Testis (tissue), 2 donors: ENCODE measurements at regions not wholly inside any gene's neighbourhood (a gene's known extent, or its start where the extent isn't known, plus 50 kb on each side); places are given as distances from the start of the nearest gene placed in this dataset.

Experiments
- DNase-seq: peaks from one replicate; pipeline ENCODE4 v3.0.0-alpha.2; 2019
- H3K27ac ChIP-seq, 2 donors: fragments of 200-600 bp; sonication (generic); one replicate each; pipeline ENCODE4 v1.5.1; 2019
- H3K27me3 ChIP-seq: fragments of 200-600 bp; sonication (generic); one replicate; pipeline ENCODE4 v1.5.1; 2019
- H3K36me3 ChIP-seq: fragments of 200-600 bp; sonication (generic); one replicate; pipeline ENCODE4 v1.5.1; 2017; ENCODE audit warnings: low read depth; ENCODE audit errors: missing control alignments
- H3K4me1 ChIP-seq: fragments of 200-600 bp; sonication (generic); one replicate; pipeline ENCODE4 v1.5.1; 2019
- H3K4me3 ChIP-seq, 2 donors: fragments of 200-600 bp; sonication (generic); one replicate each; pipeline ENCODE4 v1.5.1; 2017 to 2019
- H3K9me3 ChIP-seq: fragments of 200-600 bp; sonication (generic); one replicate; pipeline ENCODE4 v1.5.1; 2017
- CTCF ChIP-seq, 3 experiments: fragments of 450-650 bp in 2 of 3; fragments of 200-600 bp in 1 of 3; sonication (generic) in 1 of 3; IDR thresholded peaks; one replicate each; pipeline ENCODE4 v1.5.1; 2016 to 2019; ENCODE audit warnings: antibody characterized with exemption in 3 of 3, mild to moderate bottlenecking in 2 of 3, moderate library complexity in 1 of 3
- POLR2A ChIP-seq: fragments of 450-650 bp; IDR thresholded peaks from one replicate; pipeline ENCODE4 v1.6.1; 2017; ENCODE audit warnings: antibody characterized with exemption, mild to moderate bottlenecking, moderate library complexity
- WGBS, 2 donors: methylation state at CpG; one replicate each; pipeline ENCODE4 v1.1.5; 2018; 5-methylcytosine and 5-hydroxymethylcytosine counted together
- intact Hi-C: fragments of 100-400 bp; cut with DNase I; formaldehyde crosslinking; loops from one replicate; pipeline ENCODE4 v1.15.1; 2023; ENCODE audit warnings: low total_unique reads

- no peak for DNase-seq
- intact Hi-C loops: no loop called here
- 60 to 70% methylated on average over 7 of the region's 7 CpGs for WGBS, 2 donors
- Histone ChIP-seq H3K36me3 (no peaks in the 10 kb centered on the region), H3K4me3 (no peak overlapping the region), H3K27ac (no peak overlapping the region), H3K9me3 (no peaks in the 10 kb centered on the region), H3K27me3 (no peaks in the 10 kb centered on the region), H3K4me1 (no peaks in the 10 kb centered on the region)
- TF ChIP-seq CTCF (IDR thresholded peaks at IDR 0.05): no peak
- no peak for TF ChIP-seq POLR2A
Observed at GRCh38 chr1:232355162-232356006, 274.5 kb downstream of the SIPA1L2 start.

DNA sequence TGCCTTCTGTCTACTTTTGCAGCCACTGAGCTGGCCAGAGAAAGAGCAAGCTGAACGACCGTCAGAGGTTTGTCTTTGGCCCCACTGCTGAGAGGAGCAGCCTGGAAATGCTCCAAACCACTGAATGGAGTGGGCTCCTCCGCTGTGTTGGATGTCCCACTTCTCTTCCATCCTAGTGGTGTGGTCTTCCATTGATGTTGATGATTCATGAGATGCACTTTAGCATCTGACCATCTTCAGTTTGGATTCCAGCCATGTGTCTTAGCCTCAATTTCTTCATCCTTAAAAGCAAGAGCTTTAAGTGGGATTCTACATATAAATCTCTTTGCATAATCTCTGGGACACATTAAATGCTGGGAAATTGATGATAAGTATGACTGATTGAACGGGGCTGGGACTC is 276.9 kb downstream of the SIPA1L2 start:
- 77 to 94% methylated on average over 4 of the region's 4 CpGs for WGBS, 2 donors
- TF ChIP-seq CTCF (IDR thresholded peaks at IDR 0.05) (no peak), POLR2A (no peak)
- Histone ChIP-seq H3K4me3 (no peak overlapping the region), H3K27me3 (no peaks in the 10 kb centered on the region), H3K4me1 (no peaks in the 10 kb centered on the region), H3K36me3 (no peaks in the 10 kb centered on the region), H3K9me3 (no peaks in the 10 kb centered on the region), H3K27ac (no peak overlapping the region)
- DNase-seq: no peak
- intact Hi-C loops: no loop called here

- Histone ChIP-seq H3K36me3 (no peaks in the 10 kb centered on the region), H3K27me3 (no peaks in the 10 kb centered on the region), H3K4me1 (no peaks in the 10 kb centered on the region), H3K4me3 (no peak overlapping the region), H3K9me3 (no peaks in the 10 kb centered on the region), H3K27ac (no peak overlapping the region)
- DNase-seq: no peak
- WGBS, 2 donors: 97% methylated on average over 6 of the region's 6 CpGs
- TF ChIP-seq POLR2A: no peak
- TF ChIP-seq CTCF (IDR thresholded peaks at IDR 0.05): no peak
- intact Hi-C loops: no loop called here
Observed at GRCh38 chr1:232352366-232352765, 277.6 kb downstream of the SIPA1L2 start.

- 85 to 92% methylated on average over 2 of the region's 2 CpGs for WGBS, 2 donors
- no peak overlapping the region for H3K4me3 ChIP-seq
- no peaks in the 10 kb centered on the region for H3K4me1 ChIP-seq
- no peak for DNase-seq
- H3K9me3 ChIP-seq: no peaks in the 10 kb centered on the region
- H3K36me3 ChIP-seq: no peaks in the 10 kb centered on the region
- H3K27ac ChIP-seq: no peak overlapping the region
- no peak for TF ChIP-seq POLR2A
- H3K27me3 ChIP-seq: no peaks in the 10 kb centered on the region
- intact Hi-C loops: no loop called here
Observed at GRCh38 chr1:232351335-232351734, 278.6 kb downstream of the SIPA1L2 start.

- WGBS, 2 donors: 81% methylated on average over 1 of the region's 1 CpG; no CpG with 5 or more reads in 1 of the 2 donors
- no peak for DNase-seq
- intact Hi-C loops: no loop called here
- no peak overlapping the region for H3K27ac ChIP-seq
- no peaks in the 10 kb centered on the region for H3K9me3 ChIP-seq
- TF ChIP-seq CTCF (IDR thresholded peaks at IDR 0.05) (no peak), POLR2A (no peak)
- no peaks in the 10 kb centered on the region for H3K27me3 ChIP-seq
- no peak overlapping the region for H3K4me3 ChIP-seq
- H3K4me1 ChIP-seq: no peaks in the 10 kb centered on the region
- no peaks in the 10 kb centered on the region for H3K36me3 ChIP-seq
Observed at GRCh38 chr1:232346844-232347243, 283.1 kb downstream of the SIPA1L2 start.
